Stimulated activated CD4-positive, alpha-beta T cell treated with anti-CD3 and anti-CD28 coated beads, Interleukin-12 subunit alpha, Interleukin-12 subunit beta, amount 100 ng/mL, for 48 hours (primary cell): ENCODE measurements at regions not wholly inside any gene's neighbourhood (a gene's known extent, or its start where the extent isn't known, plus 50 kb on each side); places are given as distances from the start of the nearest gene placed in this dataset.

Experiments used
- DNase-seq, 3 donors: peaks; one replicate each; pipeline ENCODE4 v3.0.0-alpha.2; 2020; ENCODE audit warnings: low read depth in 2 of 3, low spot score in 1 of 3

DNA sequence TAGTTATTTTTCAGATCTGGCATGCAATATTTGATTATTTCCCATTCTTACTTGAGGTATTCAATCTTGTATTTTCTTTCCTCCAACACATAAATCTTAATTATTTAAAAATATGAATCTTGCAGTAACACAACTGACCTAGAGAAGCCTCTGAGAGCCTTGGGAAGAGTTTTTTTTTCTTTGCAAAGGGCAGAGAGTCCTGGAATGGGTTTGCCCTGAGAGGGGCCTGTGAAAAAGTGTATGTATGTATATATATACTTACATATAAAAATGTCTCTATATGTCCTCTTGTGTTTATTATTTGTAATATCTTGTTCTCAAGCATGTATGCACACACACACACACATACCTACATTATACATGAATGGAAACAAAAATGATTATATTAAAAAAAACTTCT is 801.2 kb upstream of the SLITRK1 start:
- no peak for DNase-seq

DNA sequence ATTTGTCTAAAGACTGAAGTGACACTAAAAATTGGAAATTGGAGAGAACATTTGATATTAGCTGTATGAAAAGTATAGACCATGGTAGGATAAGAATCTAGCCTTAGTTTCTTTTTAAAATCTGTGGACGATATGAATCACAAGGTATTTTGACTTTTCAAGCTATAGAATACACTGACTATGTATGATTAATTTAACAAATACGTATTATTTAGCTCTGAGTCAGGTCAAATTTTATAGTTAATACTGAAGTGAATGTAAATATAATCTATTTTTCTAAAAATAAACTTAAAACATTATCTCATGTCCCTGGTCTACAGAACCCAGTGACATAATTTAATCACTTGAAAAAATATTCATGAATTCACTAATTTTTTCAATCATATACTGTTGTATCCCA is 795.6 kb upstream of the SLITRK1 start:
- DNase-seq: no peak

DNA sequence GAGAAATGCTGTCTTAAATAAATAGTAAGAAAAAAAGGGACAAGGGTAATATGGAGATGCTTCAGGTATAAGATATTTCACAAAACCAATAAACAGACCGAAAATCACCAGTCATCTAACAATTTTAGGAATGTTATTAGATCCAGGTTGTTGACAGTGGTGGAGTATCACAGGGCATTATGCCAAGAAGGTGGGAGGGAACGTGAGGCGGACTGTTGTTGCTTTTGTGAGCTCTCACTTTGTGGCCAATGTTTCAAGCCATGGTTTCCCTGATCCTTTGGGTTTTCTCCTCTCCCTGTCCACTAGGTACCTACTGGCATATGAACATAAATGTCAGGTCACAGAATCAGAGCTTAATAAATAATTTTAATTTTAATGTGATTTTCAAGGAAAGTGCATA is 790.3 kb upstream of the SLITRK1 start:
- no peak for DNase-seq

DNA sequence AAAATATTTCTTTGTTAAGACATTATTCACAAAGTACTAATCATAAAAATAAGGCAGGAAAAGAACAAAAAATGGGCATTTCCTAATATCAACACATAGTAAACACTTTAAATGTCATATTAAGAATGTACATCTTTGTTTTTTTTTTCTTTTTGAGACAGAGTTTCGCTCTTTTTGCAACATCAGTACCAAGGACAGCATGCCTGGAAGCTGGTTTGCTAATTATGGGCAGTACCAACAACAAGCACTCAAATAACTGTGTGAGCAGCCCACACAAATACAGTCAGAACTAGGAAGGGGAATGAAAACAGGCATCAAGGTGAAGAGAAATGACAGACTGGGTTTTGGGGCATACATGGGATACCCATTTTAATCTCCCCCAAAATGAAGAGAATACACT is 788.0 kb upstream of the SLITRK1 start:
- no peak for DNase-seq

DNA sequence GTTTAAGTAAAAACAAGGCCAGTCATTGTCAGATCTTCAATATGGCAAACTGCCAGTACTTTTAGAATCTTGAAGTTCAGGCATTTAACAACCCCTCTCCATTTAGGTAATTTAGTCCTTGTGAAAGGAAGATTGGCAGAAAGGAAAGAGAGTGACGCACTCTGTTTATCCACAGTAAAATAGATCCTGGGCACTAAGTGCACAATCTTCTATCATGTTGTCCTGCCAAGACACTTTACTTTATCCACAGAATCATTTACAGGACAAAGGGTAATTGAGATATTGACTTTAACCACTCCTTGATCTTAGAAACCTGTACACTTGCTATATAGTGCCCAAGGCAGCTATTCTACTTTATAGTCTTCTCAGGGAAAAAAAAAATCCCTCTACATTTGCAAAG is 786.4 kb upstream of the SLITRK1 start:
- DNase-seq: no peak

DNA sequence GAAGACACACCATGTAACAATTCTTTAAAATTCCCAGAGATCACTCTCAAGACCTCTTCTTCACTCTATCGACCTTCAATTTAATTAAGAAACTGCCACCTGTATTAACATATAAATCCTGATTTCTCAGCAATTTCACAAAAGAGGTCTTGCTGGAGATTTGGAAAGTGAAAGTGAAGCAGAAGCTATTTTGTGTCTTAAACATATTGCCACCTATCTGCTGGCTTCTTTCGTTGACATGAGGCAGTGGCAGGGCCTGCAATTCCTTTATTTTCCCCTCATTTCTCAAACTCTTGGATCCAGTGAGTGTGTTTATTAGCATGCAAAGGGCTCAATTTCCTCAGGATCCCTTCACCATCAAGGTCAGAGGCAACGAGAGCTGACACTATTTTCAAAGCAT is 780.2 kb upstream of the SLITRK1 start:
- no peak for DNase-seq

DNA sequence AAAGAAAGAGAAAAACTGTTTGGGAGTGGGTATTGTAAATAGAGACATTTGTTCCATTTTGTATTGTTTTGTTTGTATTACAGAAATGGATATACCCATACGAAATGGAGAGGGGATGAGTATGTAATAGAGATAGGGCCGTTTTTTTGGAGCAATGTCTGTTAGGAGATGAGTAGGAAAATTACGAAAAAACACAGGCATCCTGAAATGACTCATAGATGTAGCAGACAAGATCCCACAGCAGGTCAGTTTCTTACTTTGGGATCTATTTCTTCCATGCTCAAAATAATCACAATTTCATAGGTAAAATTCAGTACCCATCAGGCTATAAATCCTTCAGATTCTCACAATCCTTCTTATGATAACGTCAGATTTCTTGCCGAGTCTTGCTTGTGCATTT is 779.4 kb upstream of the SLITRK1 start:
- no peak for DNase-seq

DNA sequence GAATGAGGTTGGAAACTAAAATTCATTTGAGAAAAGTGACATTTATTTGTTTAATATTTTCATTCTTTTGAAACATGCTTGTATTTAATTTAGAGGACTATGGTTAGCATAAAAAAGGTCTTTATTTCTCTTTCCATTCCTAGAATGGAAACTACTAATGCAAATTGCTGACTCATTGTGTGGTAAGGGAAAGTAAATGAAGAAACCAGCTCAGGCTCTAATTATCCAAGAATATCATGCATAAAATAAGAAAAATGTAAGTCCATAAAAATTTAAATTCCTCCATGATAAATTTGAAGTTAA is 777.0 kb upstream of the SLITRK1 start:
- DNase-seq: no peak

DNA sequence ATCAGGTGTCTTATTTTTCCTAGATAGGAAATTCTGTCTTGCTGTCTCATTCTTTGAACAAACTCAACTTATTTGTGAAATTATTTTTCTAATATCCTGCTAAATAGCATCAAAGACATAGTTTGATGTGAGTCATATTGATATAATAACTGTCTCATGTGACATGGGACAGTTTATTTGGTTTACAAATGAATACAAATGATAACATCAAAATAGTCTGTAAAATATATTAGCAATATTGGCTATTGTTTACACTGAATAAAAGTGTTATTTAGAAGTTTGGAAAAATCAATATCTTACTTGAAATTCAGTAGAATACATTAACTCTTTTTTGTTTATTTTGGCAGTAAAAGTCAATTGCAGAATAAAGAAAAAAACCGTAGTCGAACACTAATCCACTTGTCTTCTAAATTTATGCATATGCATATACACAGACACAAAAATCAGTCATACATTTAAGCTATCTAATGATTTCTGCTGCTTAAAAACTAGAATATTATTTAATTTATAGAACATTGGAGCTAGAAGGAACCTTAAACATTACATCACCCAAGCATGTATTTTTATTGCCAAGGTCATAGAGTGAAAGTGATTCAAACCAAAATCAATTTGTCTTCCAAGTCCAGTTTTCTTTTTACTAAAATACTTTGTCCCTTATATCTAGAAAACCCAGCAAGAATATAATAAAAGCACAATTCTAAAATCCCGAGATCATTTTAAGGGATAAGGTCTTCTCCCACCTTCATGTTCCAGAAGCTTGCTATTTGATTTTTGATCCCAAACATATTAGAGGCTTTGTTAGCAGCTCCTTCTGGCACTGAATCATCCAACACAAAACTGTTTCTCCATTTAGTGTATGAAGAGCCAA is 776.5 kb upstream of the SLITRK1 start:
- DNase-seq: no peak

DNA sequence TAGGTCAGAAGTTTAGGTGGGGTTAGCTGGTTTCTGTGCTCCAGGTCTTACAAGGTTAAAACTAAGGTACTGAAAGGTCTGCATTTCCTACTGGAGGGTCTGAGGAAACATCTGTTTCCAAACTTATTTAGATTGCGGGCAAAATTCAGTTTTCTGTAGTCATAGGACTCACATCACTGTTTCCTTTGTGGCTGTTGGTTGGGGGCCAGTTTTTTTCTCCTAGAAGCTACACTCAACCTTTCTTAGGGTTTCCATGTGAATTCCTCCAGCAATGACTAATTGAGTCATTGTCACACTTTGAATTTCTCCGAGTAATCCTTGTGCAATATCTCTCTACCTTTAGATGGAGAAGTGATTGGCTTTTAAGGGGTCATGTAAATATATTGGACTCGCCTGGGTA is 773.4 kb upstream of the SLITRK1 start:
- DNase-seq: no peak

DNA sequence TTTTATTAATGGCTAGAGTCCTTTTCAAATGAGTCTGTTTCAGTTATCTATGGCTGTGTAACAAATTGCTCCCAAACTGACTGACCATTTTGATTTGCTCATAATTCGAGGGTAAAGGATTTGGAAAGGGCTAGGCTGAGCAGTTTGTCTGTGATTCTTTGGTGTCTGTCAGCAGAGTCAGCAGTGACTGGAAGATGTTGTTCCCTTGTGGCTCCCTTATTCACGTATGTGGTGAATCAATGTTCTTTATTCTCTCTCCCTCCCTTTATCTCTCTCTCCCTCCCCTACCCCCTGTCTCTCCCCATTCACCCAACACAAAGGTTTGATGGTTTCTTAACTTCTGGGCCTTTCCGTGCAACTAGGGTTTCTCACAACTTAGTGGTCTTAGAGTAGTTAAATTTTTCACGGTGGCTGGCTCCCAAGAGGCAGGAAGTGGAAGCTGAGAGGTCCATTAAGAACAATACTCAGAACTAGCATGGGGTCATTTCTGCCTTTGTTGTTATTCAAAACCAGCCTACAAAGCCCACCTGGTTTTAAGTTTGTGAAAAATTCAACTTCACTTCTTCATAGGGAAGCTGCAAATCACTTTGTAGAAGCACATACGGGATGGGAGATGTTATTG is 772.5 kb upstream of the SLITRK1 start:
- no peak for DNase-seq

DNA sequence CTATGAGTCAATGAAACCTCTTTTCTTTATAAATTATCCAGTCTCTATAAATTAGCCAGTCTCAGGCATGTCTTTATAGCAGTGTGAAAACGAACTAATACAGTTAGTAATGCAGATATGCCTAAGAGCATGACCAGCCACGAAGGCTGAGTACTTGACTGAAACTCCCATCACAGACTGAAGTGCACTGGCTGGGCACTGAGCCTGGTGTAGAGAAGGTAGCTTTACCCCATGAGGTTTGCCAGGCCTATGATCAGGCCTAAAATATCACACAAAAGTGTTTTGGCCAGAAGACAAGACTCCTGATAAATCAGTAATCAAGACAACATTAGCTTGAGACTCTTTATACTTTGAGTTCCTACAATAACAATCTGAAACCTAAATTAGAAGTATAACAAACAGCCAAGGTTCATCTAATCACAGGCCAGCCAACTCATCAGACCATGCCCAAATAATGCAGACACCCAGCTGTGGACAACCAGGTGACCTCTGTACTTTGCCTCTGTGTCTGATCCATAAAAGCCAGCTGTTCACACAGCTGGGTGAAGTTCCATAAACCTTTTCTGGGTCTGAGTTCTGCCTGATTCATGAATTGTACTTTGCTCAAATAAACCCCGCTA is 771.8 kb upstream of the SLITRK1 start:
- no peak for DNase-seq

DNA sequence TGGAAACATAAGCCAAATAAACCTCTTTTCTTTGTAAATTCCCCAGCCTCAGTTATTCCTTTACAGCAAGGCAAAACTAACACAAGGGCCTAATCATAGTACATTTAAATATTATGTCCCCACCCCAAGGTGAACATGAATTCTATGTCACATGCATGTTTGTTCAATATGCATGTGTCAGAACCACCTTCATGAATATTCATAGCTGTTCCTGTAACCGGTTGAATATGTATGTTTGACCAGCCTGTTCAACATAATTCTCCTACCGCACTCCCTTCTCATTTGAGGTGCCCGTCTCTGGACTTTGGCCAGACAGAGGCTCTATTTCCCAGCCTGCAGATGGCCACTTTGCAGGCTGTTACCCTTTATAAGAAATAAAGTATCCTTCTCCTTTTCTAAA is 769.4 kb upstream of the SLITRK1 start:
- DNase-seq: no peak

DNA sequence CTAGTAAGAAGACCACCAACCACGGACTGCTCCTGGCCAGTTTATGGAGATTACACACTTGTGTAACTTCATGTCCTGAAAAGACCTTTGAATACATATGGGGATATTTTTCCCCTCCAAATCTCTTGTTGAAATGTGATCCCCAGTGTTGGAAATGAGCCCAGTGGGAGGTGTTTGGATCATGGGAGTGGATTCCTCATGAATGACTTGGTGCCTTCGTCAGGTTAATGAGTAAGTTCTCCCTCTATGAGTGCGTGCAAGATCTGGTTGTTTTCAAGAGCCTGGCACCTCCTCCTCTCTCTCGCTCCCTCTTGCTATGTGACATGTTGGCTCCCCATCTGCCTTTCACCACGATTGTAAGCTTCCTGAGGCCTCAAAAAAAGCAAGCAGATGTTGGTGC is 769.0 kb upstream of the SLITRK1 start:
- DNase-seq: no peak

DNA sequence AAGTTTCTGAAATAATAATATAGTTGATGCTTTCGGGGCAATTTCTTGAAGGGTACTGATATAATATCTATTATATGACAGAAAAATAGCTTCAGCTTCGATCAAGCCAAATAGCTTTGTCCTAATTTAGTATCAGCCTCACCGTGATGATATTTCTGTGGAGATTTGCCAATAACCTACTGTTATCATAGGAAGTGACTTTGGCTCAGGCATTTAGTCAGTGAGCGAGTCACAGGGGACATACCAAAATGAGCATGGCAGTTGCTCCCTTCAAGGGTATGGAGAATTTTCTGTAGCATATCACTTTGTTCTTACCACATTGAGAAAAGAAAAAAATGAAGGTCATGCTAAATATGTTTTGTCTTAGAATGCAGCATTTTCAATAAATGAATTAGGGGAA is 767.6 kb upstream of the SLITRK1 start:
- DNase-seq: no peak

DNA sequence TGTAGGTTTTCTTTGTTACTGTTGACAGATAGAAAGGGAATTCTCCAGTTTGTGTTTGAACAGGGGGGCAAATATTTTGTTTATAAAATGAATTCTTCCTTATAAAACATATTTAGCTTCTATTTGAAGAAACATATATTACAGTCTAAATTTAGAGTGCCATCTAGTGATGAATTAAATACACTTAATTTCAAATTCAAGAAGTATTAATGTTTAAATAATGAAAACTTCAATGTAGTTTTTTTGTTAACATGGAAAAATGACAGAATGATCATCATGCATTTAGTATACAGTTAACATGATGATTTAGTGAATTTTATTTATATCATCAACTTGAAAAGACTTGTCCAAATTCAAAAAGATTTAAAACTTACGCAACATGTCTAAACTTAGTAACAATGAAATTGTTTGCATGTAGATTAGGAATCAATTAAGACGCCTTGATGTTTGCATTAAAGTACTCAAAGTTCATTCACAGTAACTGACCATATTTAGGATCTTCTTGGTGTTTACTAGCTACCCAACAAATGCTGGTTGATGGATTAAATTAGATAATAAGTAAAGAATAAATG is 765.9 kb upstream of the SLITRK1 start:
- no peak for DNase-seq

DNA sequence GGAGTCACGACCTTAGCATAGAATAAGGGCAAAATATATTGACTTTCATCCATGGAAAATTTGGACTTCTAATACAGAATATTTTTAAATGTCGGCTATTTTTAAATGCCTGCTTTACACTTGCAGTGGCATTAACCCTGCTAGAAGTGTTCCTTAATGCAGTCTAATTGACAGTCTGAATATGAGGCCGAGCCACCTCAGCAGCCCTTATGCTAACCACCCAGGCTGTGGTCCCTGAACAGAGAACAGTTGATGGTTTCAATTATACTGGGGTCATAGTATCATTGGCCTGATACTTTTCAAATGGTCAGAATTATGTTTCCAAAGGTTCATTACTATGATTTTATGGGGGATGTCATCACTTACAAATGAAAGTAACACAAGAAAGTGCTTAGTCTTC is 764.7 kb upstream of the SLITRK1 start:
- DNase-seq: no peak

DNA sequence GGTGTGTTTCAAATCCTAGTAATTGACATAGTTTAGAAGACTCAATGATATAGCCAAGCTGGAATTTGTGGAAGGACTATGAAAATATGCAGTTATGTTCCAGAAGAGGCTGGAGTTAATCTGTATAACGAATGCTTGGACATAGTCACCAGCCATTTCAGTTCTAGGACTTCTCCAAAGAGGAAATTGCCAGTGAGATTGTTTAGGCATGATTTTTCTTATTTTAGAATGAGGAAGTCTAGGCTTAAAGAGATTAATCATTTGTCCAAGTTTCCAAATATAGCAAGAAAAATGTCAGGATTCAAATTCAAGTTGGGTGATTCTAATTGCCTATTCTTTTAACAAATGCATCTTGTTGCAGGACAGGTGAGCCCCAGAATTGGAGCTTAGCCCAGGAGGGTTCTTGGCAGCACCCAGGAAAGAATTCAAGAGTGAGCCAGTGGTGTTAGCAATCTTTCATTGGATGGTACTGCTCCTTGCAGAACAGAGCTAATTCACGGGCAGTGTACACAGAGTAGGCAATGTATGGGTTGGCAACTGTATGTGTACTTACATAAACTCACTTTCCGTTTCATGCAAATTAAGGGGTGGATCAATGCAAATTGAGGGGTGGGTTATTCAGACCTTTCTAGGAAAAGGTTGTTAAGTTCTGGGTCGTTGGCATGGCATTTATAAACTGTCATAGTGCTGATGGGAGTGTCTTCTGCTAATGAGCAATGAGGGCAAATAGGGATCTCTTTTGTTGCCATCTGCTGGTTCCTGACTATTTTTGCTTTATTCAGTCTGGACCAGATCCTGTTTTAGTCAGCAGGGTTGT is 763.1 kb upstream of the SLITRK1 start:
- DNase-seq: no peak

DNA sequence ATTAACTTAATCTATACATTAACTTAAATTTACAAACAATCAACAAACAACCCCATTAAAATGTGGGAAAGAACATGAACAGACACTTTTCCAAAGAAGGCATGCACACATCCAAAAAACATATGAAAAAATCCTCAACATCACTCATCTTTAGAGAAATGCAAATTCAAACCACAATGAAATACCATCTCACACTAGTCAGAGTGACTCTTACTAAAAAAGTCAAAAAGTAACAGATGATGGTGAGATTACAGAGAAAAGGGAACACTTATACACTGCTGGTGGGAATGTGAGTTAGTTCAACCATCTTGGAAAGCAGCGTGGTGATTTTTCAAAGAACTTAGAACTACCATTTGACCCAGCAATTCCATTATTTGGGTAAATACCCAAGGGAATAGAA is 759.2 kb upstream of the SLITRK1 start:
- no peak for DNase-seq

DNA sequence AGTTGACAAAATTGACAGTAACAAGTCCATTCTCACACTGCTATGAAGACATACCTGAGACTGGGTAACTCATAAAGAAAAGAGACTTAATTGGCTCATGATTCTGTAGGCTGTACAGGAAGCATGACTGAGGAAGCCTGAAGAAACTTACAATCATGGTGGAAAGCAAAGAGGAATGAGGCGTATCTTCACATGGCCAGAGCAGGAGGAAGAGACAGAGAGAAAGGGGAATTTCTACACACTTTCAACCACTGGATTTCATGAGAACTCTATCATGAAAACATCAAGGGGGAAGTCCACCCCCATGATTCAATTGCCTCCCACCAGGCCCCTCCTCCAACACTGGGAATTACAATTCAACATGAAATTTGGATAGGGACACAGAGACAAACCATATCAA is 758.4 kb upstream of the SLITRK1 start:
- DNase-seq: no peak

DNA sequence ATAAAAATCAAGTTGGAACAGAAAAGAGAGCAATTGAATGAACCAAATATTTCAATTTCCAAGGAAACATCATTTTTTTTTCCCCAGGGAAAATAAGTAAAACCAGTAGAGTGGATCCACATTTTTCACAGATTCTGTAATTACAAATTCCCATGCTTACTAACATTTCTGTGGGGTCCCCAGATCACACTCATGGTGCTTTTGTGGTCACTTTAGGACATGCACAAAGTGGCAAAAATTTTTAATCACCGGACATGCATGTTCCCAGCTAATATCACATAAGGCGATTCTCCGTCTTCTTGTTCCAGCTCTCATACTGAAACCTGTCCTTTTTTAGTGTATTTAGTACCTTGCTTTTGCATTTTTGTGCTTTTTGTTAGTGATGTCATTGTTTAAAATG is 748.2 kb upstream of the SLITRK1 start:
- no peak for DNase-seq

DNA sequence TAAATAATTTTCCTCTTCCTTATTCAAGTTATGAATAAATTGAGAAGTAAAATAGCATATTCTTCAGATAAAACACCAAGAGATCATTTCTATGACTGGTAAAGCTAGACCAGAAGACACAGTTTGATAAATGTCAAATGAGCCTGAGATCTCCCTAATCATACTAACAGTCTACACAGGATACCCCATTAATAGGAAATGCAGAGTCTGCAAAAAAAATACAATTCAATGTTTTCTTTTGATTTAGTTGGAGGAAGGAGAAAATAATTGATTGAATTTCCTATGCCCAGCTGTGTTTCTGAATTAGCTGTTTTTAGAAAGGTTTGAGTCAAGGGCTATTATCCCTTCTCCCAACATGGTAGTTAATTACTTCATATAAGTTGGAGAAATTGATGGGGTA is 734.6 kb upstream of the SLITRK1 start:
- DNase-seq: no peak
